ENCODE measurements at regions not wholly inside any gene's neighbourhood (a gene's known extent, or its start where the extent isn't known, plus 50 kb on each side); places are given as distances from the start of the nearest gene placed in this dataset.

DNA sequence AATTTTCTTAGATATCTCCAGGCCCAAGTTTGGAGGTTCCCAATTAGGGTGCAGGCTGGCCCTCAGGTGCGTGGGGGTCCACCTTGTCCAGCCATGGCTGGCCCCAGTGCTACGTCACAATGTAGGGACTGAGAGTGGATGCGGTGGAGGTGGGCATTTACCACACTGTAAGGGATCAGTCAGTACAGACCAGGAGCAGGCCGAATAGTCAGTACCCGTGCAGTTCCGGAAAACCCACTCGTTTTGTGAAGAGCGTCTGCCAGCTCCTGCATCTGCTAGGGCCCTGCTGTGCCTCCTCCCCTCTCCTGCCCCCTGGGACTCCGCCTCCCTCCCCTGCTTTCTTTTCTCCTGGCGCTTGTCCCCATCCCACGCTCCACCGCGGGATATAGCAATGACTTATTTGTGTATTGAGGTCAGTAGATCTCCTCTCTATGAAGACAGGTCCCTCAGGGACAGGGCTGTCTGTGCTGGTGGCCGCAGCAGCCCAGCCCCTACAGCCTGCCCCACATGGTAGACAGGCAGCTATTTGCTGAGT, 50.4 kb upstream of the SEPTIN5 start:
- DNase-seq = no peak

DNA sequence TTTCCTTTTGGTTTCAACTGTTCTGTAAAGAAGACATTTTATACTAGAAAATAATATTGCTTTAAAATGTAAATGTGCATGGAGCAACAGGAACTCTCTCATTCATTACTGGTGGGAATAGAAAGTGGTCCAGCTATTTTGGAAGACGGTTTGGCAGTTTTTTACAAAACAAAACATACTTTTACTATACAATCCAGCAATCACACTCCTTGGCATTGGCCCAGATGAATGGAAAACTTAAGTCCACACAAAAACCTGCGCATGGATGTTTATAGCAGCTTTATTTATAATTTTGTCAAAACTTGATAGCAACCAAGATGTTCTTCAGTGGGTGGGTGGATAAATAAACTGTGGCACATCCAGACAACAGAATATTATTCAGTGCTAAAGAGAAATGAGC, 49.9 kb upstream of the SEPTIN5 start:
- no peak for DNase-seq
